Psoas muscle (tissue), 7 donors: ENCODE measurements at regions not wholly inside any gene's neighbourhood (a gene's known extent, or its start where the extent isn't known, plus 50 kb on each side); places are given as distances from the start of the nearest gene placed in this dataset.

Experiments used
- ATAC-seq, 4 donors: fragments of 200-7000 bp; cut with Tn5 transposase; one replicate each; pipeline ENCODE4 v1.9.1; 2020; ENCODE audit warnings: moderate library complexity in 3 of 4, mild to moderate bottlenecking in 2 of 4
- DNase-seq, 2 donors: peaks; one replicate each; pipeline ENCODE4 v3.0.0-alpha.2; 2020
- H3K27ac ChIP-seq: fragments of 200-600 bp; one replicate; pipeline ENCODE4 v1.8.0; 2022
- H3K27me3 ChIP-seq, 3 donors: fragments of 200-600 bp in 1 of 3; one replicate each; pipeline versions ENCODE4 v1.6.1 to v1.8.0; 2013 to 2022; ENCODE audit warnings: low read length in 2 of 3, mild to moderate bottlenecking in 2 of 3, moderate library complexity in 1 of 3; ENCODE audit not compliant: insufficient read depth in 3 of 3
- H3K36me3 ChIP-seq, 2 donors: fragments of 200-600 bp in 1 of 2; one replicate each; pipeline versions ENCODE4 v1.6.1 to v1.8.0; 2013 to 2022; ENCODE audit warnings: low read depth in 1 of 2, mild to moderate bottlenecking in 1 of 2, moderate library complexity in 1 of 2; ENCODE audit not compliant: insufficient read depth in 1 of 2
- H3K4me1 ChIP-seq: fragments of 200-600 bp; one replicate; pipeline ENCODE4 v1.8.0; 2022
- H3K4me3 ChIP-seq: fragments of 200-600 bp; one replicate; pipeline ENCODE4 v1.8.0; 2022; ENCODE audit warnings: mild to moderate bottlenecking
- H3K9me3 ChIP-seq: fragments of 200-600 bp; one replicate; pipeline ENCODE4 v1.8.0; 2022
- WGBS, 3 donors: extraction: QIAGEN DNeasy Blood & Tissue Kit; methylation state at CpG; one replicate each; pipeline versions ENCODE4 v1.1.6 to v1.1.7; 2013; 5-methylcytosine and 5-hydroxymethylcytosine counted together
- intact Hi-C, 2 donors: fragments of 100-400 bp; cut with DNase I; formaldehyde crosslinking; loops; one replicate each; pipeline versions ENCODE4 v1.11.0 to v1.14.2; 2022
- TF ChIP-seq, protein P1 (sequence below): fragments of 200-600 bp; IDR thresholded peaks from one replicate; pipeline ENCODE4 v1.8.0; 2022; ENCODE audit warnings: antibody characterized with exemption
- donor health status: healthy with polysubstance abuse.
- donor health status: DM: no; HTN: no; CAD: no; lungs with moderate emphysema.
- donor health status: Bipolar disorder and iron deficiency.
- donor health status: healthy.
- donor health status: DM: yes; HTN: yes; CAD: no.
- donor health status: DM: no; HTN: no; CAD: no.
- donor health status: DM: yes; HTN: yes; CAD: no.

DNA sequence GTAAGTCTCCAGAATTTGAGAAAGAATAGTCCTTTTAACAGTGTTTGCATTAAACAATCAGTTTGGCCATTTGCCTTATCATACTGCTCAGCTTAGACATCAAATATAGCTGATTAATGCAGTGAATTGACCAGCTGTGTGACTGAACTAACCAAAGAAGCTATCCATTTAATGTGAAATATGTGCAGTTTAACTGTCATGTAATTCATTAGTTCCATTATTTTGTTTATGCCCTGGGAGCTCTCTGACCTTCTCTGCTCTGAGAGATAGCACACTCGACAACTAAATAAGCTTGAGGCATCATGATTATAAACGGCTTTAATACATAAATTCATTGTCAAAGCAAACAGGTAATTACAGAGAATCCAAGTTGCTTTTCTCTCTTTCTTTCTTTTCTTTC, 324.3 kb upstream of the PCDH7 start:
- TF ChIP-seq, protein P1, sequence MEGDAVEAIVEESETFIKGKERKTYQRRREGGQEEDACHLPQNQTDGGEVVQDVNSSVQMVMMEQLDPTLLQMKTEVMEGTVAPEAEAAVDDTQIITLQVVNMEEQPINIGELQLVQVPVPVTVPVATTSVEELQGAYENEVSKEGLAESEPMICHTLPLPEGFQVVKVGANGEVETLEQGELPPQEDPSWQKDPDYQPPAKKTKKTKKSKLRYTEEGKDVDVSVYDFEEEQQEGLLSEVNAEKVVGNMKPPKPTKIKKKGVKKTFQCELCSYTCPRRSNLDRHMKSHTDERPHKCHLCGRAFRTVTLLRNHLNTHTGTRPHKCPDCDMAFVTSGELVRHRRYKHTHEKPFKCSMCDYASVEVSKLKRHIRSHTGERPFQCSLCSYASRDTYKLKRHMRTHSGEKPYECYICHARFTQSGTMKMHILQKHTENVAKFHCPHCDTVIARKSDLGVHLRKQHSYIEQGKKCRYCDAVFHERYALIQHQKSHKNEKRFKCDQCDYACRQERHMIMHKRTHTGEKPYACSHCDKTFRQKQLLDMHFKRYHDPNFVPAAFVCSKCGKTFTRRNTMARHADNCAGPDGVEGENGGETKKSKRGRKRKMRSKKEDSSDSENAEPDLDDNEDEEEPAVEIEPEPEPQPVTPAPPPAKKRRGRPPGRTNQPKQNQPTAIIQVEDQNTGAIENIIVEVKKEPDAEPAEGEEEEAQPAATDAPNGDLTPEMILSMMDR, result no peak
- intact Hi-C loops, result no loop called here
- WGBS, 3 donors, result 18 to 26% (median 21%) methylated on average over 2 of the region's 2 CpGs
- Histone ChIP-seq H3K36me3 (no peaks in the 10 kb centered on the region), H3K4me1 (no peaks in the 10 kb centered on the region), H3K27ac (no peak overlapping the region), H3K27me3 (no peaks in the 10 kb centered on the region), H3K9me3 (no peaks in the 10 kb centered on the region), H3K4me3 (no peak overlapping the region)
- DNase-seq (no peak), ATAC-seq (no peak)

GRCh38 chr4:30396772-30397475, 323.2 kb upstream of the PCDH7 start:
- TF ChIP-seq, protein P1, result no peak
- no peaks in the 10 kb centered on the region for H3K9me3 ChIP-seq
- no peak overlapping the region for H3K4me3 ChIP-seq
- intact Hi-C loops, result no loop called here
- ATAC-seq (no peak), DNase-seq (no peak)
- 42 to 59% (median 43%) methylated on average over 2 of the region's 2 CpGs for WGBS, 3 donors
- H3K4me1 ChIP-seq, result no peaks in the 10 kb centered on the region
- no peak overlapping the region for H3K27ac ChIP-seq
- no peaks in the 10 kb centered on the region for H3K27me3 ChIP-seq
- H3K36me3 ChIP-seq, result no peaks in the 10 kb centered on the region

- H3K27ac ChIP-seq, result no peak overlapping the region
- intact Hi-C loops, result no loop called here
- WGBS, 3 donors, result 89 to 99% (median 90%) methylated on average over 1 of the region's 1 CpG
- TF ChIP-seq, protein P1, result no peak
- DNase-seq, result no peak
- no peaks in the 10 kb centered on the region for H3K36me3 ChIP-seq
- no peak overlapping the region for H3K4me3 ChIP-seq
- no peaks in the 10 kb centered on the region for H3K9me3 ChIP-seq
- no peak for ATAC-seq
- H3K4me1 ChIP-seq, result no peaks in the 10 kb centered on the region
- no peaks in the 10 kb centered on the region for H3K27me3 ChIP-seq
These were observed 320.7 kb upstream of the PCDH7 start for GRCh38 chr4:30399476-30399875.

DNA sequence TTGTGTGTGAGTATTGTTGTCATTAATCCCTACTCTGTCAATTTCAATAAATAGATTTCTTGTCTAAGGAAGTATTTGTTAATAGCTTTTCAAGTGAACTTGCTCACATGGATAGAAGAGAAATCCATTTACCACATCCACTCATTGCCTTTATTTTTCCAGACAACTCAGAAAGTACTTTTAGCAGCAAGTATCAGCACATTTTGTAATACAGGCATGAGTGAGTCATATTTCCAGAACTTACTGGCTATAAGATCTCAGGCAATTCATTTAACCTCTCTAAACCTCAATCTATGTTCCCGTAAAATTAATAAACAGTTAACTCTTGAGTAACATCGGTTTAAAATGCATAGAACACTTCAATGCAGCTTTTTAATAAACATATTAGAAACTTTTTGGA, 317.9 kb upstream of the PCDH7 start:
- H3K27ac ChIP-seq, result no peak overlapping the region
- ATAC-seq (no peak), DNase-seq (no peak)
- TF ChIP-seq, protein P1, result no peak
- no peak overlapping the region for H3K4me3 ChIP-seq
- no peaks in the 10 kb centered on the region for H3K4me1 ChIP-seq
- H3K27me3 ChIP-seq, result no peaks in the 10 kb centered on the region
- WGBS, 3 donors, result 85 to 91% (median 86%) methylated on average over 2 of the region's 2 CpGs
- no peaks in the 10 kb centered on the region for H3K36me3 ChIP-seq
- intact Hi-C loops, result no loop called here
- no peaks in the 10 kb centered on the region for H3K9me3 ChIP-seq

- TF ChIP-seq, protein P1, result no peak
- no peak overlapping the region for H3K27ac ChIP-seq
- H3K36me3 ChIP-seq, result no peaks in the 10 kb centered on the region
- H3K4me1 ChIP-seq, result no peaks in the 10 kb centered on the region
- DNase-seq (no peak), ATAC-seq (no peak)
- H3K27me3 ChIP-seq, result no peaks in the 10 kb centered on the region
- intact Hi-C loops, result no loop called here
- H3K9me3 ChIP-seq, result peaks cover 4% of the 10 kb centered on the region
- H3K4me3 ChIP-seq, result no peak overlapping the region
These were observed 306.3 kb upstream of the PCDH7 start for GRCh38 chr4:30413915-30414314.
